ENCODE measurements at regions not wholly inside any gene's neighbourhood (a gene's known extent, or its start where the extent isn't known, plus 50 kb on each side); places are given as distances from the start of the nearest gene placed in this dataset.

DNA sequence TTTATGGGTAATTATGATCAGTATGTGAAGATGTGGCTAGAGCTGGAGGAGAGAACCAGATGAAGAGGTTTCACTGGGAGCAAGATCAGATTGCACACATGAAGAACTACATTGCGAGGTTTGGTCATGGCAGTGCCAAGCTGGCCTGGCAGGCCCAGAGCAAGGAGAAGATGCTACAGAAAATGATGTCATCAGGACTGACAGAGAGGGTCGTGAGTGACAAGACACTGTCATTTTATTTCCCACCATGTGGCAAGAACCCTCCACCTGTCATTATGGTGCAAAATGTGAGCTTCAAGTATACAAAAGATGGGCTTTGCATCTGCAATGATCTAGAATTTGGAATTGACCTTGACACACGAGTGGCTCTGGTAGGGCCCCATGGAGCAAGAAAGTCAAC lies 168.3 kb downstream of the C3orf38 start:
- TF ChIP-seq, protein P1, sequence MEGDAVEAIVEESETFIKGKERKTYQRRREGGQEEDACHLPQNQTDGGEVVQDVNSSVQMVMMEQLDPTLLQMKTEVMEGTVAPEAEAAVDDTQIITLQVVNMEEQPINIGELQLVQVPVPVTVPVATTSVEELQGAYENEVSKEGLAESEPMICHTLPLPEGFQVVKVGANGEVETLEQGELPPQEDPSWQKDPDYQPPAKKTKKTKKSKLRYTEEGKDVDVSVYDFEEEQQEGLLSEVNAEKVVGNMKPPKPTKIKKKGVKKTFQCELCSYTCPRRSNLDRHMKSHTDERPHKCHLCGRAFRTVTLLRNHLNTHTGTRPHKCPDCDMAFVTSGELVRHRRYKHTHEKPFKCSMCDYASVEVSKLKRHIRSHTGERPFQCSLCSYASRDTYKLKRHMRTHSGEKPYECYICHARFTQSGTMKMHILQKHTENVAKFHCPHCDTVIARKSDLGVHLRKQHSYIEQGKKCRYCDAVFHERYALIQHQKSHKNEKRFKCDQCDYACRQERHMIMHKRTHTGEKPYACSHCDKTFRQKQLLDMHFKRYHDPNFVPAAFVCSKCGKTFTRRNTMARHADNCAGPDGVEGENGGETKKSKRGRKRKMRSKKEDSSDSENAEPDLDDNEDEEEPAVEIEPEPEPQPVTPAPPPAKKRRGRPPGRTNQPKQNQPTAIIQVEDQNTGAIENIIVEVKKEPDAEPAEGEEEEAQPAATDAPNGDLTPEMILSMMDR (IDR thresholded peaks at IDR 0.05; ENCODE audit: low read length): no peak
- TF ChIP-seq EZH2 (optimal IDR thresholded peaks at IDR 0.05; ENCODE audit: low read depth, low read length): no peak

Measured in MM.1S (cell line).